ENCODE measurements at regions not wholly inside any gene's neighbourhood (a gene's known extent, or its start where the extent isn't known, plus 50 kb on each side); places are given as distances from the start of the nearest gene placed in this dataset.

DNA sequence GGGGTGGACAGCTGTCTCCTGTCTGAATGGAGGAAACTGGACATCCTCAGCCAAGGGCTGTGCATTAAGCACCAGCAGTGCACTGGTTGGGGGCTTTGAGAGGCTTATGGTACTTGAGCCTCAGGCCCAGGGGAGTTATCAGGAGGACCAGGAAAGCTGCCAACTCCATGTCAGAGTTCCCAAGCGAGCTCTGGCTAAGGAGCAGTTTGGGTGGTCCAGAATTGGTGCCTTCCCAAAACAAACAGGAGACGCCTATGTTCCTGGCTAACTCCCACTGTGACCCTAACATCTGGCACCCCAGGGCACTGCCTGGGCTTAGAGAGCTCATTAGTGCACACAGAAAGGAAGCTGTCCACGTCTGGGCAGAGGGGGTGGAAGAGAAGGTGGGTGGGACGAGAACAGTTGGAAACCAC lies 408.6 kb upstream of the NPVF start:
- DNase-seq (ENCODE audit: low spot score) = peak; percentile 19
- no peak overlapping the region for H3K4me3 ChIP-seq (ENCODE audit: low read depth, low read length, poor library complexity, severe bottlenecking)
- intact Hi-C loops (cut with micrococcal nuclease; ENCODE audit: unreplicated experiment) = no loop called here
- no peak overlapping the region for H3K27ac ChIP-seq (ENCODE audit: low read depth, low read length, poor library complexity, severe bottlenecking)
- H3K36me3 ChIP-seq (ENCODE audit: insufficient read depth, low read length, poor library complexity, severe bottlenecking) = no peaks in the 10 kb centered on the region
- no TSS peak for BruUV-seq (replicated peaks)
- no peaks in the 10 kb centered on the region for H3K4me1 ChIP-seq (ENCODE audit: insufficient read depth, low read length, poor library complexity, severe bottlenecking)
- H3K9me3 ChIP-seq (ENCODE audit: low read depth, low read length, poor library complexity, severe bottlenecking) = no peaks in the 10 kb centered on the region
- ChIA-PET POLR2A (ENCODE audit: low non-redundant PET) (no interaction called here), CTCF (no interaction called here)
- H3K27me3 ChIP-seq (replicated peaks; ENCODE audit: insufficient read depth, low read depth, low read length, poor library complexity) = no peaks in the 10 kb centered on the region
- TF ChIP-seq CTCF (conservative IDR thresholded peaks at IDR 0.05; ENCODE audit: low read depth, low read length) (no peak), EZH2 (IDR thresholded peaks at IDR 0.05; ENCODE audit: borderline replicate concordance, low read depth, low read length, poor library complexity, severe bottlenecking) (no peak)

- Histone ChIP-seq H3K36me3 (ENCODE audit: insufficient read depth, low read length, poor library complexity, severe bottlenecking) (no peaks in the 10 kb centered on the region), H3K9me3 (ENCODE audit: low read depth, low read length, poor library complexity, severe bottlenecking) (no peaks in the 10 kb centered on the region), H3K4me1 (ENCODE audit: insufficient read depth, low read length, poor library complexity, severe bottlenecking) (no peaks in the 10 kb centered on the region), H3K4me3 (ENCODE audit: low read depth, low read length, poor library complexity, severe bottlenecking) (no peak overlapping the region), H3K27ac (ENCODE audit: low read depth, low read length, poor library complexity, severe bottlenecking) (no peak overlapping the region), H3K27me3 (replicated peaks; ENCODE audit: insufficient read depth, low read depth, low read length, poor library complexity) (no peaks in the 10 kb centered on the region)
- intact Hi-C loops (cut with micrococcal nuclease; ENCODE audit: unreplicated experiment) = no loop called here
- no peak for DNase-seq (ENCODE audit: low spot score)
- TF ChIP-seq CTCF (conservative IDR thresholded peaks at IDR 0.05; ENCODE audit: low read depth, low read length) (no peak), EZH2 (IDR thresholded peaks at IDR 0.05; ENCODE audit: borderline replicate concordance, low read depth, low read length, poor library complexity, severe bottlenecking) (no peak)
- CTCF ChIA-PET = no interaction called here
- POLR2A ChIA-PET (ENCODE audit: low non-redundant PET) = no interaction called here
- no TSS peak for BruUV-seq (replicated peaks)
These were observed 409.8 kb upstream of the NPVF start for GRCh38 chr7:25638068-25638467.

GRCh38 chr7:25638590-25639244 lies 410.4 kb upstream of the NPVF start:
- no TSS peak for BruUV-seq (replicated peaks)
- H3K9me3 ChIP-seq (ENCODE audit: low read depth, low read length, poor library complexity, severe bottlenecking) = no peaks in the 10 kb centered on the region
- no peaks in the 10 kb centered on the region for H3K4me1 ChIP-seq (ENCODE audit: insufficient read depth, low read length, poor library complexity, severe bottlenecking)
- TF ChIP-seq EZH2 (IDR thresholded peaks at IDR 0.05; ENCODE audit: borderline replicate concordance, low read depth, low read length, poor library complexity, severe bottlenecking) (no peak), CTCF (conservative IDR thresholded peaks at IDR 0.05; ENCODE audit: low read depth, low read length) (no peak)
- ChIA-PET CTCF (no interaction called here), POLR2A (ENCODE audit: low non-redundant PET) (no interaction called here)
- H3K27me3 ChIP-seq (replicated peaks; ENCODE audit: insufficient read depth, low read depth, low read length, poor library complexity) = no peaks in the 10 kb centered on the region
- intact Hi-C loops (cut with micrococcal nuclease; ENCODE audit: unreplicated experiment) = no loop called here
- H3K36me3 ChIP-seq (ENCODE audit: insufficient read depth, low read length, poor library complexity, severe bottlenecking) = no peaks in the 10 kb centered on the region
- H3K27ac ChIP-seq (ENCODE audit: low read depth, low read length, poor library complexity, severe bottlenecking) = no peak overlapping the region
- no peak overlapping the region for H3K4me3 ChIP-seq (ENCODE audit: low read depth, low read length, poor library complexity, severe bottlenecking)
- DNase-seq (ENCODE audit: low spot score) = no peak
